HG03039 (cell line): ENCODE measurements at regions not wholly inside any gene's neighbourhood (a gene's known extent, or its start where the extent isn't known, plus 50 kb on each side); places are given as distances from the start of the nearest gene placed in this dataset.
A peak's percentile ranks its signal among the peaks of the same experiment; 100 is the strongest.

Source experiments
- ATAC-seq: cut with Tn5 transposase; IDR thresholded peaks from one replicate; pipeline ENCODE4 v1.9.1; 2021; ENCODE audit warnings: mild to moderate bottlenecking, moderate library complexity; ENCODE audit not compliant: unreplicated experiment

DNA sequence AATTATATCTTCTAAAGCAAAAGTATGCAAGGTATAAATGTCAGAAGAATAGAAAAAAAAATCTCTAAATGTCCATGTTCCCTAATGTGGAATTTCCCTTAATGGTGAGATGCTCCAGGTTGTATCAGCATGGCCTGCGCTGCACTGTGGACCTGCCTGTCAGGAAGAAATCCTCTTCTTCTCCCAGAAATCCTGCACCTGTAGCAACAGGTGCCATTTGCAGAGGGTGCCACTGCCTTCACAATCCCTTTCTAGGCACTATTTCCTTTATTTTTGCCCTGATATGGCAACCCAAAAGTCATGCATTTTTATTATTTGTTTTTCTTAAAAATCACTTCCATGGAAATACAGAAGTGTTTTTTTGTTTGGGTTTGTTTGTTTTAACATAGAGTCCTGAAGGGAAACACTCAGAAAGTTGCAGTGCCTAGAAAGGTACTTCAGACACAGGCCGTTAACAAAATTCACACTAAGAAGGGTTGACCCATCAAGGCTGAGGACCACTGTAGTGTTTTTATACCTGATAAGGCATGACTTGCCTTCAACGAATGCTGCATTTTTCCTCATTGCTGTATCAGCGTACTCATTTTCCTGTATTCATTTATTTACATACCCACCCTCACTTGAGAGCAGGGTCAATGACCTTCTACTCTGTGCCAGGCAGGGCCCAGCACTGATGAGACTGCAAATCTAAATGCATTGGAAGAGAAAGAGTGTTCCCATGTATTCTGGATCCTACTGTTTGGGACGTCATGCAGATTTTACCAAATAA, 177.8 kb downstream of the SNX18 start:
- no peak for ATAC-seq

- no peak for ATAC-seq
Measured at GRCh38 chr5:54693936-54694657, 176.5 kb downstream of the SNX18 start.

DNA sequence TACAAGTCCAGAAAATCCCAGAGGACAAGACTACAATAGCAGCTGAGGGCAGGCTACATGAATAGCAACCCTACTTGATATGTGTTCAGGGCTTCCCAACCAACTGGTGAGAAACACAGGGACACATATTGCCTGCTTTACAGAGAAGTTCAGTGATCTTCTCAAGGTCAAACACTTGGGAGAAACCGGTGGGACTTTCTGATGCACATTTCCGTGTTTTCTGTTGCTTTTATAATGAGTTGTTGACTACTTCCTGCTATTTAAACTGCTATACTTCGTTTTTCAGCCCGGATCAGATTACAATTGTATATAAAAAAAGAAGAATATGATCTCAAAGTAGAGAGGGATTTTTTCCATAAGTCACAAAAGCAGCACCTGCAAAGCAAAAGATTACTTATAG, 175.1 kb downstream of the SNX18 start:
- ATAC-seq = no peak

DNA sequence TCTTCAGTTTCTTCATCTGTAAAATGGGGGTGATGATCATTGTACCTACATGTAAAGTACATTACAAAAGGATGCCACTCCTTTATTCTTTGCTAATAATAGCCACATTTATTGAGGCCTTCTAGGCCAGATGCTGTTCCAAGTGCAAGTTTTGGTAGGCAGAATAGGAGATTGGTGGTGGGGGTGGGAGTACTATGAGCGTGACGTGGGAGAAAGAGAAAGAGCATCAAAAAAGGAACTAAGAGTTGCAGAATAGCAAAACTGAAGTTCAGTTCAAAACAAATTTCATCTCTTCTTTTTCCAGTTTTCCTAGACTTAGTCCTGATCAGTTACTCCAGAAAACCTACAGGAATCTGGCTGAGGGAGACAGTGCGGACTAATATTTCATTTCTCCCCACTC, 174.1 kb downstream of the SNX18 start:
- ATAC-seq = no peak

- no peak for ATAC-seq
Measured at GRCh38 chr5:54689411-54690251, 172.1 kb downstream of the SNX18 start.

- ATAC-seq = no peak
Measured at GRCh38 chr5:54680998-54681397, 163.4 kb downstream of the SNX18 start.

DNA sequence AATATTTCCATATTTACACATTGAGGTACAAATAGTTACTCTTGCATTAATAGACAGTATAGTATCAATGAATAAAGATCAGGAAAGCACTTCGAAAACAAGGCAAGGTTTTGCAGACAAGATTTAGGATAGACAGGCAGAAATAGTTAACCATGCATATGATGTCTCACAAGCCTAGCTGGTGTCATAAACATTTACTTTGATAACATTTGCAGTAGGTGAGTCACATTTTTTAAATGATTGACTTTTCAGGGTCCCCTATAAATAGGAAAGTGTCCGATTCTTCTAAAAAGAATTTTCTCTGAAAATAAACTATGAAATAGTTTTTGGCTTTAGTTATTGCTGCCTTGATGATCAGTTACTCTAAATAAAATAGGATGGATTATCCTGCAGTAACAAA, 162.1 kb downstream of the SNX18 start:
- ATAC-seq = no peak

GRCh38 chr5:54678737-54679136, 161.2 kb downstream of the SNX18 start:
- ATAC-seq = no peak

- no peak for ATAC-seq
Measured at GRCh38 chr5:54676481-54677340, 159.2 kb downstream of the SNX18 start.

DNA sequence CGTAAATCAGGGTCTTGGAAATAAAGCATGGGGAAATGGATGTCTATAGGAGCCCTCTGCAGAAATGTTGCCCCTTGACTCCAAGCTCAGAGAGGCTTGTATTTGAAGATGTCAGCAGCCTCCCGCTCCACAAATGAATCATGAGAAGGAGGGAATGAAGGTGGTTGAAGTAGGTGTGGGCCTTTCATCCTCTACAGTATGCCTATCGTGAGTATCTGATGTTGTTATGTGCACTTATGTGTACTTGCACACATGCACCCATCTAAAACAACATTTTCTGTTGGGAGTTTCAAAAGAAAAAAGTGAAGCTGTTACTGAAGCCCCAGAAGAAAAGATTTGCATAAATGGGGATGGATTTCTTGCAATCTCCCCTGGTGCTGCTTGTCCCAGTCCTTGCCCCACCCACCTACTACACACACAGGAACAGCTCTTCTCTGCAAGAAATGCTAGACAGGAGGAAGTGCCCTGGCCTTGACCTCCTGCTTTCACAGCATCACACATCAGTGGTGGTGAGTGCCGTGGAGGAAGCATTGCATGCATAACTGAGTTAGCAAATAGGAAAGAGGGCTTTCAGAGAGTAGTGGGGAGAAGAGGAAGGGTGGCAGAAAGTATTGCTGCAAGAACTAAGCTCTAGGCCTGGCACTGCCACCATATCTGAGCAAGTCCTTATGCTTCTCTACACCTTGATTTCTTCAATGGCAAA, 156.1 kb downstream of the SNX18 start:
- peak; percentile 59 for ATAC-seq

DNA sequence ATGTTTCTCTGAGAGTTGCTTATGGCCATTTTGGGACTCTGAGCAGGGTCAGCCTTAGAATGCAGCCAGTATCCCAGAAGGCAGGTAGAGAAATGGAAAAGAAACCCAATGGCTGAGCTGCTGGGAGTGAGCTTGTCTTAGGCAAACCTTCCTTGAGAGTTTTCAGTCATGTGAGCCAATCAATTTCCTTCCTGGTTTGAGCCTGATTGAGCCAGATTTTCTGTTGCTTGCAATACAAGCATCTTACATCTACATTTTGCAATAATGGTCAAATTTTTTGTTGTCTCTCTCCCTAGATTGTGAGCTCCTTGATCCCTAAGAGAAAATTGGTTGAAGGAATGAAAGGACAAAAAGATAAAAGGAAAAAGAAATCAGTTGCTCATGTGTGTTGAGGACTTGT, 155.3 kb downstream of the SNX18 start:
- ATAC-seq = no peak

DNA sequence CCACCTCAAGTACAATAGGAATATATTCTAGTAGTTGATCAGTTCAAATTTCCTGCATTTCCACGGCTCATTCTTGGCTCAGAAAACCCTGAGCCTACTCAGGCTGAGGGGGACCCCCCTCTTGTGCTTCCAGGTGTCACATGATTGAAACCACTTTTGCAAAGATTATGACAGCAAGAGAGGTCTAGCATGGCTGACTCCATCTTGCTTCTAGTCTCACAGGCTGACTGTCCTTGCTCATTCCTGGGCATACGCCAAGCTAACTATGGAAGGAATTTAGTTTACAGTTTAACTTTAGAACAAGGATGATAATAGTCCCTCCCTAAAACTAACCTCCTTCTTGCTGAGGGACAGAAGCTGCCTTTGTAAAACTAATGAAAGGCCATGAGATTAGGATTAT, 154.1 kb downstream of the SNX18 start:
- ATAC-seq = no peak

DNA sequence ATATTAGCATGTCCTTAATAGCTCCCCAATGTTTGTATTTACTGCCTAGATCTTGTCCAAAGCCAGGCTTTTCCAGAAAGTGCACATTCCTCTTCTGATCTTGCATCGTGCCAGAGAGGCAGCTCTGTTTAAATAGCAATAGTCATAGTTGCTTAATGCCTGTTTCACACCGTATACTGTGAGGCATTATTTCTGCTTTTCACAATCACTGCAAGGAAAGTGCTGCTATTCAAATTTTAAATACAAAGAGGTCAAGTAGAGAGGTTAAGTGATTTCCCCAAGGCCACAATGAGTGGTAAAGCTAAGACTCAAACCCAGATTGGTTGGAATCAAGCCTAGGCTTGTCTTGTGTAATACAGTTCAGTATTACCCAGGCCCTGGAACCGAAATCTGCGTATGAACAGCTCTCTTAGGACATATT, 153.6 kb downstream of the SNX18 start:
- ATAC-seq = no peak

DNA sequence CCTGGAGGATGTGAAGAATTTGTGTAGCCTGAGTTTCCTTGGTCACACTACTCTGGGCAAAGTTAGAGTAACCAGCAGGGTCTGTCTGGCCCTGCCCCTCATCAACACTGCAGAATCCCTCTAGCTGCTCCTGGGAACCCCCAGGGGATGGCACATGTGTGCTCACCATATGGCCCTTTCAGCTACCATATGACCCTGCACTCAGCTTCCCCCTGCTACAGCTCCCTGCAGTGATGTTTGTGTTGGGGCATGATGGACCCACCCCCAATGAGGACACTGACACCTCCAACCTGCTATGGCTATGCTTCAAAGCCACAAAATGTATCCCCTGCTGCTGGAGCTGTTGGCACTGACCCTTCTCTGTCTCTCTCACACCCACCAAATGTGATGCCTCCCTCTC, 152.7 kb downstream of the SNX18 start:
- ATAC-seq = no peak

GRCh38 chr5:54669845-54670244, 152.3 kb downstream of the SNX18 start:
- ATAC-seq = no peak

GRCh38 chr5:54669285-54669684, 151.7 kb downstream of the SNX18 start:
- no peak for ATAC-seq

DNA sequence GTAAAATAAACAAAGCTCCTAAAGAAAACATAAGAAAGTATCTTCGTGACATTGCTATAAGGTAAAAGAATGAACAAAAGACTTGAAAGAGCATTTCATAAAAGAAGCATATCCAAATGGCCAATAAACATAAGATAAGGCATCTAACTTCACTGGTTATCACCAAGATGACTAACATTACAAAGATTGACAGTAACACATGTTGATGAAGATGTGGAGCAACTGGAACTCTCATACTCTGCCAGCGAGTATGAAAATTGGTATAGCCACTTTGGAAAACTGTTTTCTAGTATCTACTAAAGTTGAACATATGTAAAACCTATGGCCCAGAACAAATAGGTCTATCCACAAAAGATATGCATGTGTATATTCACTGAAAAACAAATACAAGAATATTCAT, 150.5 kb downstream of the SNX18 start:
- ATAC-seq = no peak

DNA sequence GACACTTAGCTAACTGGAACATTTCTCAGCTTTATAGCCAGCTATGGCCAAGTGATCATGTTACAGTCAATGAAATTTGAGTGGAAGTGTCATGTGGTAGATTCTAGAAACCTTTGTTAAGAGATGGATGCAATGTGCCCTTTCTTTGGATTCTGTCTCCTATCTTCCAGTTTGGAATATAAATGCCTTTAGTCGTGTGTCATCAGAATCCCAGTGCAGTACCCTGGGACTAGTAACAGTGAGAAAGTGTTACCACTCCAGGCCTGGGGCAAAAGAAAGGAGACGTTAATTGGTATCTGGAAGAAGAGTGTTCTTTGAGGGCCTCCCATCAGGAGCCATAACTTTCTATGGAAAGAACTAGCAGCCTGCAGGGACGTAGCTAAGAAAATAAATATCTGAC, 149.6 kb downstream of the SNX18 start:
- no peak for ATAC-seq

- no peak for ATAC-seq
Measured at GRCh38 chr5:54663866-54664265, 146.3 kb downstream of the SNX18 start.

- ATAC-seq = no peak
Measured at GRCh38 chr5:54661111-54661510, 143.6 kb downstream of the SNX18 start.
